Ecto neural progenitor cell (in vitro differentiated cells): ENCODE measurements at regions not wholly inside any gene's neighbourhood (a gene's known extent, or its start where the extent isn't known, plus 50 kb on each side); places are given as distances from the start of the nearest gene placed in this dataset.
"Not testable (repeated sequence)": the region's sequence is repeated elsewhere in the genome, so short reads cannot be mapped to it uniquely, and the experiment has no call there.

ENCODE experiments used
- DNase-seq: peaks from one replicate; pipeline ENCODE4 v3.0.0-alpha.2; 2018; ENCODE audit warnings: low spot score

DNA sequence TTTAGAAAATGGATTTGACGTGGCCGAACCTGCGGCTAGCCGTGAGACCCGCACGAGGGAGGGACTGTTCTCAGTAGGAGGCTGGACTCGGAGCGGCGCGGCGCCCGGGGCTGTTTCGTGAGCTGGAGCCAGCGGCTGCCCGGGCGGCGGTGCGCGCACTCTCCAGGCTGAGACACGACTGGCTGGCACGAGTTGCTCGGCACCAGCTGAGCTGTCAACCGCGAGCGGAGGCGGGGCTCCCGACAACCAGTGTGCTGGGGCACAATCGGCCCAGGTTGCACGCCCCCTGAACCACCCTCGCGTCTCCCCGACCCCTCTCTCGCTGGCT is 58.5 kb upstream of the NBPF26 start:
- DNase-seq: not testable (repeated sequence)

- DNase-seq: not testable (repeated sequence)
These were observed 55.6 kb upstream of the NBPF26 start for GRCh38 chr1:120668187-120668586.
